Neuron (in vitro differentiated cells): ENCODE measurements at regions not wholly inside any gene's neighbourhood (a gene's known extent, or its start where the extent isn't known, plus 50 kb on each side); places are given as distances from the start of the nearest gene placed in this dataset.

ENCODE experiments used
- H2AFZ ChIP-seq: one replicate; pipeline ENCODE4 v1.6.1; 2013; ENCODE audit warnings: low read depth, mild to moderate bottlenecking, inconsistent platforms, low read length, moderate library complexity
- H3K27me3 ChIP-seq: one replicate; pipeline ENCODE4 v1.6.1; 2013; ENCODE audit warnings: low read length; ENCODE audit not compliant: insufficient read depth
- H3K36me3 ChIP-seq: one replicate; pipeline ENCODE4 v1.6.1; 2013; ENCODE audit warnings: low read length; ENCODE audit not compliant: insufficient read depth
- H3K4me1 ChIP-seq: one replicate; pipeline ENCODE4 v1.6.1; 2013; ENCODE audit warnings: low read length; ENCODE audit not compliant: insufficient read depth
- H3K4me3 ChIP-seq: 2 replicates; pipeline ENCODE4 v1.5.1; 2013; ENCODE audit warnings: mild to moderate bottlenecking, low read length, moderate library complexity
- H3K9me3 ChIP-seq: one replicate; pipeline ENCODE4 v1.6.1; 2013; ENCODE audit warnings: low read length

GRCh38 chr2:126828051-126828450, 70.6 kb upstream of the TEX51 start:
- Histone ChIP-seq H3K36me3 (no peaks in the 10 kb centered on the region), H3K27me3 (peaks cover 4% of the 10 kb centered on the region), H3K4me3 (no peak overlapping the region), H3K4me1 (no peaks in the 10 kb centered on the region), H3K9me3 (no peaks in the 10 kb centered on the region), H2AFZ (no peak overlapping the region)

DNA sequence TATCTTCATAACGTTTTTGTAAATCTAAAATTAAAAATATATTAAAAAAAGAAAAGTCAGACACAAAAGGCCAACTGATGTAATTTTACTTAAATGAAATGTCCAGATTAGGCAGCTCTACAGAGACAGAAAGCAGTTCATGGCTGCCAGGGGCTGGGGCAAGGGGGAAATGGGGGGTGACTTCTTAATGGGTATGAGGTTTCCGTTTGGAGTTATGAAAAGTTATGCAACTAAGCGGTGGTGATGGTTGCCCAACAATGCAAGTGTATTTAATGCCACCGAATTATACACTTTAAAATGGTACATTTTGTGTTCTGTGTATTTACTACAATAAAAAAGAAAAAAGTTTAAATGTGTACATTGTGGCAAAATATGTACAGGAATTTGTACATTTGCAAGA, 70.2 kb upstream of the TEX51 start:
- Histone ChIP-seq H3K36me3 (no peaks in the 10 kb centered on the region), H2AFZ (no peak overlapping the region), H3K4me1 (no peaks in the 10 kb centered on the region), H3K27me3 (peaks cover 4% of the 10 kb centered on the region), H3K4me3 (no peak overlapping the region), H3K9me3 (no peaks in the 10 kb centered on the region)

DNA sequence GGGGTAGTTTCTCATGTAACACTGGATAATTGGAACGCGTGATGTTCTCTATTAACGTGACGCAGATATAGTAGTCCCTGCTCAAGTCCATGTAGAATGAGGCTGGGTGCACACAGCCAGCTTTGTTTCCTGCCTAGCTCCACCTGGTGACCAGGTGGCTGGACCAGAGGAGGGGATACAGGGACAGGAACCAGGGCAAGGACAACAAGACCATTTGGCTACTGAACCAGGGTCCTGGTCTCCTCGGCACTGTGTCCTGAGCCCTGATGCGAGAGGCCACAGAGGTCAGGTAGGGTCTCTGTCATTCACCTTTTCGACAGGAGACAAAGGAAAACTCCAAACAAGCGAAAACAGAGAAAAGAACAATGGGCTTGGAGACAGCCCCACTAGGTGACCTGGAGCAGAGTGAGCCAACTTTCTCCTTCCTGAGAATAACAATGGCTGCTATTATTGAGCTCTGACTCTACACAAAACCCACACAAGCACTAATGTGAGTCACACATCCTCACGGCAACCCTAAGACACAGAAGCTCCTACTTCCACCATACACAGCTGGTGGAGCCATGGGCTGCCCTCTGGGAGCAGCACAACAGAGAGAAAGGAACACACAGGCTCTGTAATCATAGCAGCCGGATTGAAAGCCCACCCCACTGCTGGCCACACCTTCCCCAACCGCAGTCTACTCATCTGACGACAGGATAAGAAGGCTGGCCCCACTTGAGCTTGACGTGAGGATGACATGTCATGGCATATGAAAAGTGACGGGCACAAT, 67.3 kb upstream of the TEX51 start:
- H2AFZ ChIP-seq, result no peak overlapping the region
- H3K36me3 ChIP-seq, result no peaks in the 10 kb centered on the region
- H3K4me3 ChIP-seq, result no peak overlapping the region
- no peaks in the 10 kb centered on the region for H3K9me3 ChIP-seq
- peaks cover 4% of the 10 kb centered on the region for H3K27me3 ChIP-seq
- no peaks in the 10 kb centered on the region for H3K4me1 ChIP-seq

DNA sequence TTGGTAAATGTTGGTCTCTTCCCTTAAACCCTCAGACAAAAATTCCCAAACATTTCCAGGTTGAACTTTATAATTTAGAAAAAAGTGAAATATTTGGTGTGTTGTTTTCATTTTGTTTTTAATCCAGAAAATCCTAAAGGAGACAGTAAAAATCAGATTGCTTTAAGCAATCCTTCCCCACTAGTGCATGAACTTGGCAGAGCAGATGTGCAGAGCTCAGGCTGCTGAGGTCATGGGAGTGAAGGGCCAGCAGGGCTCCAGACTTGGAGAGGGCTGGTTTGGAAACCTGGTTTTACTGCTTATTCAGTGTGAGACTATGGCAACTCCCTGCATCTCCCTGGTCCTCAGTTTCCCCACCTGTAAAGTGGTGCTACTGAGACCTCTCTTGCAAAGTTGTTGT, 66.7 kb upstream of the TEX51 start:
- peaks cover 4% of the 10 kb centered on the region for H3K27me3 ChIP-seq
- no peaks in the 10 kb centered on the region for H3K9me3 ChIP-seq
- H3K4me3 ChIP-seq, result no peak overlapping the region
- H2AFZ ChIP-seq, result no peak overlapping the region
- no peaks in the 10 kb centered on the region for H3K4me1 ChIP-seq
- no peaks in the 10 kb centered on the region for H3K36me3 ChIP-seq

GRCh38 chr2:126832757-126833156, 65.9 kb upstream of the TEX51 start:
- Histone ChIP-seq H3K36me3 (no peaks in the 10 kb centered on the region), H3K27me3 (no peaks in the 10 kb centered on the region), H3K4me3 (no peak overlapping the region), H3K4me1 (no peaks in the 10 kb centered on the region), H2AFZ (no peak overlapping the region), H3K9me3 (no peaks in the 10 kb centered on the region)

DNA sequence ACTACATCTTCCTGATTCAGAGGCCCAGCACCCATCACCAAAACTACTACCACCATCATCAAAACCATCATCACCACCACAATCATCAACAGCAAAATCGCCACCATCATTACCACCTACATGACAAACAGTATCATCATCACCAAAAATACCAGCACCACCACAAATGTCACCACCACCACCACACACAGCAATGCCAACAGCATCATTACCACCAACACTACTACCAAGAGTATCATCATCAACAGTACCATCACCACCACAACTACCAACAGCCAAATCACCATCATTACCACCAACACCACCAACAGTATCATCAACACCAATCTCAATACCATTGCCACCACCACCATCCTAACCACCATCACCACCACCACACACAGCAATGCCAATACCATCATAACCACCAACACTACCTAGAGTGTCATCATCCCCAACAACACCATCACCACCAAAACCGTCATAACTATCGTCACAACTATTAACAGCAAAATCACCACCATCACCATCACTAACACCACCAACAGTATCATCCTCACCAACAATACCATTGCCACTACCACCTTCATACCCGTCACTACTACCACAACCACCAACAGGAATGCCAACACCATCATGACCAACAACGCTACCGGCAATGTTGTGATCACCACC, 64.6 kb upstream of the TEX51 start:
- H3K36me3 ChIP-seq, result no peaks in the 10 kb centered on the region
- H3K4me1 ChIP-seq, result no peaks in the 10 kb centered on the region
- no peaks in the 10 kb centered on the region for H3K27me3 ChIP-seq
- no peak overlapping the region for H2AFZ ChIP-seq
- H3K9me3 ChIP-seq, result no peaks in the 10 kb centered on the region
- no peak overlapping the region for H3K4me3 ChIP-seq

GRCh38 chr2:126835261-126835660, 63.4 kb upstream of the TEX51 start:
- Histone ChIP-seq H3K36me3 (no peaks in the 10 kb centered on the region), H3K9me3 (no peaks in the 10 kb centered on the region)

DNA sequence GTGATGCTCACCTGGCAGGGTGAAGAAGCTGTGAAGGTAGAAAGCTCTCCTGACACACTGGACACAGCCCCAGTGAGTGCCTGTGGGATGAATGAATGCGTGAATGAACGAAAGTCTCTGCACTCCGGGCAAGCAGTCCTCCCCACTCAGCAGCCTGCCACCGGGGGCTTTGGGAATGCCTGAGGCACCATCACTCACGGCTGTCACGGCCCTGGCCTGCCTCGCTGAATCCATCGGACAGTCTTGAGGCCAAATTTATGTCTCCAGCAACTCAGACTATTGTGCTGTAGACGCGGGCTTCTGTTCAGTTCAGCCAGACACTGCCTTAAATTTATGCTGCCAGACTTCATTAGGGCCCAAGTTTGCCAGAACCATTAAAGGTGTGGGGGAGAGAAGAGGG, 62.9 kb upstream of the TEX51 start:
- no peak overlapping the region for H2AFZ ChIP-seq
- H3K27me3 ChIP-seq, result no peaks in the 10 kb centered on the region
- H3K9me3 ChIP-seq, result no peaks in the 10 kb centered on the region
- no peaks in the 10 kb centered on the region for H3K36me3 ChIP-seq
- H3K4me1 ChIP-seq, result no peaks in the 10 kb centered on the region
- H3K4me3 ChIP-seq, result no peak overlapping the region

More at GRCh38 chr2:126835261-126835660, 63.4 kb upstream of the TEX51 start:
- no peaks in the 10 kb centered on the region for H3K4me1 ChIP-seq
- H3K4me3 ChIP-seq, result no peak overlapping the region
- H3K27me3 ChIP-seq, result no peaks in the 10 kb centered on the region
- H2AFZ ChIP-seq, result no peak overlapping the region

DNA sequence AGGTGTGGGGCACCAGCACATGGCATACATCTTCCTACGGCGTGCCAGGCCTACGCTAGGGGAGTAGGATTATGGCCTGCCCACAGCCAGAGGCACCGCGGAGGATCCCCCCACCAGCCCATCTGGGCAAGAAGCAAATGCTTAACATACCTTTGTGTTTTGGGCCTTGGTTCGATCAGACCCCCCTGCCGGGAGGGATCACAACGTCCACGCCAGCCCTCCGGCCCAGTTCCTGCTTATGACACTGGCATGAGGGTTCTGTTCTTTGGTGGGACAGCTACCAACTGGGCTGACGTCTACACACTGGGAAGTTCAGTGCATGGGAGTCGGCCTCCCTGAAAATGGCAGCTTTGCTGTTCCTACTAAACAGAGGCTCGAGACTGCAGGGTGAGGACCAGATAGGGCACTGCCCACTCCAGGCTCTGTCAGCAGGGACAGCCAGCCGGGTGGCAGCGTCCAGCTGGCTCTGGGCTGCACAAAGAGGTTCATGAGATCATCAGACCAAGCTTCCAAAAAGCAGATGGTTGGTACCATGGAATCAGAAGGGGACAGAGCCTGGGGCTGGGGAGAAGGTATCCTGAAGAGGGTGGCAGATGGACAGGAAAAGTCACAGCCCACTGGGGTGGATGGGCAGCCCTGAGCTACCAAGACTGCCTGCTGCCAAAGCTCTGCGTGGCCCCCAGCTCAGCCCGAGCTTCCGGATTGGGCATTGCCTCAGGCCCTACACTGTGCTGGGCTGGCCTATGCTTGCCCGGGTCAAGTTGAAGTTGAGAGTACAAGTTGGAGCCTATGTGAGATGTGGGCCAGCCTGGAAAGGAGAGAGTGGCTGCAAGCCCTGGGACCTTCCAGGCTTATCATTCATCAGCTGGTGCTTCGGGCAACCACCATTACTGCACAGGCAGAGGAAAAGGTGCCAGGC, 61.7 kb upstream of the TEX51 start:
- no peaks in the 10 kb centered on the region for H3K9me3 ChIP-seq
- H3K36me3 ChIP-seq, result no peaks in the 10 kb centered on the region
- no peaks in the 10 kb centered on the region for H3K4me1 ChIP-seq
- no peak overlapping the region for H2AFZ ChIP-seq
- no peaks in the 10 kb centered on the region for H3K27me3 ChIP-seq
- no peak overlapping the region for H3K4me3 ChIP-seq

DNA sequence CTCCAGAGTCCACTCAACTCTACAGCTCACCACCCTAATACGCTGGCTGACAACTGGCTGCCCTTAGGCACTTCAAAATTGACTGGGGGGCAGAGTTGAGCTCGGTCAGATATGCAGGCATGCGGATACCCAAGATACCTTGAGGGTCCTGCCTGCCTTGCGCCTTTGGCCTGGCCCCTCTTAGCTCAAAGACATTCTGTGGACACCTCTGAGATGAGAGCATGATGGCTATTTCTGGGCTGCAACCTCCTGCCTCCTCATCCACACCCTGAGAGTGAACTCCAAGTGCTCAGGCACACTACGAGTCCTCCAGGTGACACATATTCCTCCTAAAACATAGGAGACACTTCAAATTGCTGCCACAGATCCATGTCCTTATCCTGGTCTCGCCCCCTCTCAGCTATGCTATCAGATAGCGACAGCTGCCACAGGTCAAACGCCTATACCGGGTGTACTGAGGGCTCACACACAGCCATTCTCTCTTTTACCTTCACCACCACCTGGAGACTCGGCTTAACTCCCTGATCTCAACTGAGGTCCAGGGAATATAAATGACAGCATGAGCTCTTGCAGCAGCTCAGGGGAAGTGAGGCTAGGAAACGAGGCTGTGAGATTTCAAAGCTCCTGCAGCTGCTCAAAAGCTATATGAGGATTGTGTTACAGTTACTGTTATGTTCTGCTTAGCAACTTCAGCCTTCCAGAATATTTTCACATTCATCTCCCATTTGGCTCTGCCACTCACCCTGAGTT, 60.5 kb upstream of the TEX51 start:
- H3K4me3 ChIP-seq, result no peak overlapping the region
- no peaks in the 10 kb centered on the region for H3K9me3 ChIP-seq
- no peaks in the 10 kb centered on the region for H3K36me3 ChIP-seq
- H3K27me3 ChIP-seq, result no peaks in the 10 kb centered on the region
- H2AFZ ChIP-seq, result no peak overlapping the region
- H3K4me1 ChIP-seq, result no peaks in the 10 kb centered on the region

- Histone ChIP-seq H2AFZ (no peak overlapping the region), H3K4me1 (no peaks in the 10 kb centered on the region), H3K4me3 (no peak overlapping the region), H3K9me3 (no peaks in the 10 kb centered on the region), H3K36me3 (no peaks in the 10 kb centered on the region), H3K27me3 (no peaks in the 10 kb centered on the region)
Measured at GRCh38 chr2:126838716-126838985, 60.0 kb upstream of the TEX51 start.

- Histone ChIP-seq H3K4me3 (no peak overlapping the region), H3K27me3 (no peaks in the 10 kb centered on the region), H3K4me1 (no peaks in the 10 kb centered on the region), H3K36me3 (no peaks in the 10 kb centered on the region), H2AFZ (no peak overlapping the region), H3K9me3 (no peaks in the 10 kb centered on the region)
Measured at GRCh38 chr2:126839796-126840195, 58.9 kb upstream of the TEX51 start.

DNA sequence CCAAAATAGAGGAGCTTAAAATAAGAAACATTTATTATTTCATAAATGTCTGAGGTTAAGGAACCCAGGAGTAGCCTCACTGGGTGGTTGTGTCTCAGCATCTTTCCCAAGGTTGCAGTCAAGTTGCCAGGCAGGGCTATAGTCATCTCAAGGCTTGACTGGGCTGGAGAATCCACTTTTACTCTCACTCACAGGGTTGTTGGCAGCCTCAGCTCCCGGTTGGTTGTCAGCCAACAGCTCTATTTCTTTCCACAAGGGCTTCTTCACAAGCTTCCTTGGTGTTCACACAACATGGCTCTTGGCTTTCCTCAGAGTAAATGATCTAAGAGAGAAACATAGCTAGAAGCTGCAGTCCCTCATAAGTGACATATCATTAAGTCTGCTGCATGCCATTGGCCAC, 55.6 kb upstream of the TEX51 start:
- Histone ChIP-seq H3K4me1 (no peaks in the 10 kb centered on the region), H3K36me3 (no peaks in the 10 kb centered on the region)

More for the DNA sequence above, 55.6 kb upstream of the TEX51 start:
- Histone ChIP-seq H3K9me3 (no peaks in the 10 kb centered on the region), H2AFZ (no peak overlapping the region), H3K4me3 (no peak overlapping the region), H3K27me3 (no peaks in the 10 kb centered on the region)
